GM21447 (cell line): ENCODE measurements at regions not wholly inside any gene's neighbourhood (a gene's known extent, or its start where the extent isn't known, plus 50 kb on each side); places are given as distances from the start of the nearest gene placed in this dataset.

Experiments used
- ATAC-seq: cut with Tn5 transposase; IDR thresholded peaks from one replicate; pipeline ENCODE4 v1.9.1; 2021; ENCODE audit not compliant: unreplicated experiment

DNA sequence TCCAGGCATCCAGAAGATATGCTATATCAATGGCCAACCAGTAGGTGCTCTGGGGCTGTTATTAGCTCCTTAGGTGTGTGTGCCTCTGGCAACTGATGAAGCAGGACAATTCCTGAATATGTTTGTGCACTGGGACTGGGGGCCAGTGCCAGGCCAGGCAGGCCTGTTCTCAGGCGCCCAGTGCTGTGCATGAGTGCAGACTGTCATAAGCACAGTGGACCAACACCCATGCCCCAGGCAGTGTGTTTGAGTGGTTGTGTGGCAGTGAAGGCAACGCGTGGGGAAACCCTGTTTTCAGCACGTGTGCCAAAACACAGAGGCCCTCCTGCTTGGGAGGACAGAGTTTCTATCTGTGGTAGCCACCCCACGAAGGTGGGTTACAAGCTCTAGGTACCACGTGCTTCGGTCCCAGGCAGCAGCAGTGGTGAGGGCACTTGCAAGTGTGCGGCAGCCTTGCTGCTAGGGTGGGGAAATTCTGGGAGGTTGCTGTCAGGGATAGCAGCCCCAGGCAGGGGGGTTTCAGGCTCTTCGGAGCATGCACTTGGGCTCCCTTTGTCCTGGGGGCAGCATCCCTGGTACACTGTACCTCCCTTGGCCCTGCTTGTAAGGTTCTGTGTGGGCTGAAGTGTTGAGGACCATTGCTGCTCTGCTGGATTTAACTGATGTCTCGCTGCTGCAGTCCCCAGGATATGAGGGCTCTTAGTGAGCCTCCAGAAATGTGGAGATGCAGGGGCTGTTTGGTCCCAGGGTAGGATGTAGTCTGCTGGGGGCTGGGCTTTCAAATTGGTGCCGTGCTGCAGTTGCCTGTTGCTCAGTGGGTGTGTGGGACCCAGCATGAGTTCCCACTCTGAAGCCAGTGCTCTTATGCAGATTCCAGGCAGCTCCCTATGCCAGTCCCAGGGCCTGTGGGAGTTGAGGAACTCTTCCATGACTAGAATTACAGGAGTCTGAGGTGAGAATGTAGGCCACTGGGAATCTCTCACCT is 280.9 kb downstream of the RPRM start:
- no peak for ATAC-seq

DNA sequence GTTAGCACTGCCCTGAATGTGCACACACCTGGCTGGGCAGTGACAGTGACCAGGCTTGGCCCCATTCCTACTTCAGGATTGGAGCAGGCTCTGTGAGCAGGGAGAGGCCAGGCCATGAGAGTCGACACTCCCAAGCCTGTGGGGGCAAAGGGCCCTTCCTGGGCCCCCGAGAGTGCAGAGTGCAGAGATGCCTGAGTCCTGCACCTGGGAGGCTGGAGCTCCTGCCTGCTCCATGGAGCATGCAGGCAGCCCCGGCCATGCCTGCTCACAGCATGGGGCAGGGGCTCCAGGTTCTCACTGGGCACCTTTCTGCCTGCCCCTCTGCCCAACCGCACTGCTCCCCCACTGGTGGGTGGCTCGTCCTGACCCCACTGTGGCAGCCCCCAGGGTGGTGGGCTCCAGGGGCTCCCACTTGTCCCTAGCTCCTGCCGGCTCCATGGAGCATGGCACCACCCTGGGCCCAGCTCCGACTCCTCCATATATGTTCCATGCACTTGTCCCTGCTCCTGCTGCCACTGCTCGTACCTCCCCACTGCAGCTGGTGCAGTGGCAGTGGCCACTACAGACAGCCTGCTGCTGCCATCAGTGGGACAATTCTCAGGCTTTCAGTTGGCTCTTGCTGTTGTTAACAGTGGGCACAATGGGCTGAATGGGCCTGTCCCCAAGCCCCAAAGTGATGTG is 282.0 kb downstream of the RPRM start:
- ATAC-seq, result no peak

DNA sequence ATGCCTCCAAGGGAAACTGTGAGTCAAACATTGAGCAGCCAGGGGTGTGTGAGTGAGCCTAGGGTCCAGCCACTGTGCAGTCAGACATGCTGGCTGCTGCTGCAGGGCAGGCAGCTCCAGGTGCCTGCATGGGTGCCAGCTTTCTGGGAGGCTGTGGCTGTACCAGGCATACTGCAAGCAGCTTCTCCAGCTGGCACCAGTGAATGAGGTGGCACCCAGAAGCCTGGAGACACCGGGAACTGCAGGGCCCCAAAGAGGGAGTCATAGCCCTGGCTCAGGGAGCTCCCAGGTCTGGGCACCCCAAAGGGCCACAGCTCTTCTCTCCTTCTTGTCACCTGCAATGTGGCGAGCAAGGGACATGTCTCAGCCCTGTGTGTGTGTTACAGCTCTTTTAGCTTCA is 283.2 kb downstream of the RPRM start:
- no peak for ATAC-seq

DNA sequence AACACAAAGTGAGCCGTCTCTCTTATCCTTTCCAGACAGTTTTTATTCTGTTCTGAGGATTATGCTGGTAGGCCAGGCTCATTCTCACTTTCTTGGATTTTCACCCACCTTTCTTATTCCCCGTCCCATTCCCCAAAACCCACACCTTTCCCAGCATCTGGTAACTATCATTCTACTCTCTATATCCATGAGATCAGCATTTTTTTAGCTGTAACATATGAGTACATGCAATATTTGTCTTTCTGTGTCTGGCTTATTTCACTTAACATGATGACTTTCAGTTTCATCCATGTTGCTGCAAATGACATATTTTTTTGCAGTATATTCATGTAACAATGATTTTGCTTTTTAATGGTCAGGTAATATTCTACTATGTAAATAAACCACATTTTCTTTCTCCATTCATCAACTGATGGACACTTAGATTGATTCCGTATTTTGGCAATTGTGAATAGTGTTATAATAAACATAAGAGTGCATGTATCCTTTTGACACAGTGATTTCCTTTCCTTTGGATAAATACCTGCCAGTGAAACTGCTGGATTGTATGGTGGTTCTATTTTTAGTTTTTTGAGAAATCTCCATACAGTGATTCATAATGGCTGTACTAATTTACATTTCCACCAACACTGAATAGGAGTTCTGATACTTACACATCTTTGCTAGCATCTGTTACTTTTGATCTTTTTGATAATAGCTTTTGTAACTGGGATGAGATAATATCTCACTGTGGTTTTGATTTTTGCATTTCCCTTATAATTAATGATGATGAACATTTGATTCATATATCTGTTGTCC is 289.3 kb downstream of the RPRM start:
- no peak for ATAC-seq

DNA sequence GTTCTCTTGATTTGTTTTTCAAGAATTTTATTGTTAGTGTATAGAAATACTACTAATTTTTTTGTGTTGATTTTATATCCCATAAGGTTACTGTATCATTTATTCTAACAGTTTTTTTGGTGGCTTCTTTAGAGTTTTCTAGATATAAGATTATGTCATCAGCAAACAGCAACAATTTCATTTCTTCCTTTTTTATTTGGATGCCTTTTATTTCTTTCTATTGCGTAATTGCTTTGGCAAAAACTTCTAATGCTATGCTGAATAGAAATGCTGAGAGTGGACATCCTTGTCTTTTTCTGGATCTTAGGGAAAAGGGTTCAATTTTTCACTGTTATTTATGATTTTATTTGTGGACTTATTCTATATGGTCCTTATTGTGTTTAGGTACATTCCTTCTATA is 298.8 kb downstream of the RPRM start:
- ATAC-seq, result no peak

DNA sequence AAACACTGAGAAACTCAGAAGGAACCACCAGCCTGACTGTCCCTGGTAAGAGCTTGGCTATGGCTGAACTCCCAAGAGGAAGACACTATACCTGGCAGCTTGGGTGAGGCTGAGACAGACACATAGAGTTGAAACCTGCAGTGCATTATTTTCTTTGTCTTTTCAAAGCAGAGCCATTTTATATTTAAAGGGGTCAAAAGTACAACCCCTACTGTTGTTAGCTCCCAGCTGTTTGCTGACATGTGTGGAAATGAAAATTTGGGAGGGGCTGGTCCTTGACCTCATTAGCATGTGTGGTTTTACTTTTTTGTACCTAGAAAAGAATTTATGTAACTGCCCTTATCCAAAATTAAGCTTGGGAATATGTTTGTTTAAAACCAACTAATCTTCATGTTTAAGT is 309.0 kb downstream of the RPRM start:
- no peak for ATAC-seq

DNA sequence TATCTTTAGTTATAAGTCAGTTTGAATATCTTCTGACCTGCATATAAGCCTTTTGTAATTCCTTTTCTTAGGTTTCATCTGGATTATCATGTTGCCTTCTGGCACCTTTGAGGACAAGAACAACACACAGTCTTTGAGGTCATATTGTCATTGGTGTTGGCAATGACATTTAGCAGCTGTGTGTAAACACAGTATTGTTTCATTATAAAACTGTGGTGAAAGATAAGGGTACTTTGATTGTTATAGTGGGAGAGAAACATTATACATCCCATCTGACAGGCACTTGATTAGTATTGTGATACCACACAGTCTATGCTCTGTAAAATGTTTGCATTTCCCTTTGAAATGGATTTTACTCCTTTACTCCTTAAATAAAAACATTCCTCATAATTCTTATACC is 313.5 kb downstream of the RPRM start:
- ATAC-seq, result no peak

DNA sequence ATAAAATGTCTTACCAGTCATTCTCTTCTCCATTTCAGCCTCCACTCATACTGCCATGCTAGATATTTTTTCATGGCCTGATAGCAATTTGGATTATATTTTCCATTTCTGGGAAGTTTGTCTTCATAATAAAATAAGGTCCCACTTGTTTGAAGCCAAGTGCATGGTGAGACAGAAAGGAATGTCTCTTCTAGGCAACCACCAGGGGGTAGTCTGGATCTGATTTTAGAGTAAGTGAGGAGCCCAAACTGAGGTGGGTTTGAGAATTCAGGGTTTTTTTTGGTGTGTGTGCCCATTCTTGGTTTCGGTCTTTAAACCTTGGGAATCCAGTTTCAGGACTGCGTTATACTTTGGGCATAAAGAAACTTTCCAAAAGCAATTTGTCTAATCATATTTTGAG is 315.5 kb downstream of the RPRM start:
- no peak for ATAC-seq

DNA sequence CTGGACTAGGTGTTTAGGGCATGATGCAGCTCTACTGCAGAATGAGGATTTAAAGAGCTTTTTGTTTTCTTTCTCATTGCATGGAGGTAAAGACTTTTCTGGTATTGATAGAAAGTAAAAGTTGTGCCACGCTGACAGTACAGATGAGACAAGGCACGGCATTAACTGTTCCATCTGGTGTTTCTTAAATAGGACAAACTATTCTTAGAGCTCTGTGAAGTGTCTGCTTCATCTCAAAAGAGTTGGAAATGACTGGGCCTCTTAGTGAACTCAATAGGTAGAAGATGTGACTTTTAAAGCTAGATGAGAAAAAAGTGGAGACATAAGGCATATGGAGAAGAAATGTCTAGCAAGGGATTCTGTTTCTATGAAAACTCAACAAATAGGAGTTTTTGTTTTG is 321.8 kb downstream of the RPRM start:
- ATAC-seq, result no peak

DNA sequence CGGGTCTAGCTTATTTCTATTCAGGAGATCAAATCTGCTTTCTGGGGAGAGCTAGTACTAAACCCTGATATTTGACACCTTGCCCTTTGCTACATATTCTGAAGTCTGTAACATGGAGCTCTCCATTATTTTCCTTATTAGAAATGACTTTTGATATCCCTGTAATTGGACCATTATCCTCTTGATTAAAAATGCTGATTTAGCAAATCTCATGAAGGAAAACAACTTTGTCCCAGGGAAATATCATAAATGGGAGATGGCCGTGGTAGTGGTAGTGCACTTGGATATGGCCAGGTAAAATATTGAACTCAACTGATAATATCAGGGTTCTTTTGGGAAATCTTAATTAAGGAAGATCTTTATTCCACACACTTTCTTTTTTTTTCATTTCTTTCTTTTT is 326.5 kb downstream of the RPRM start:
- ATAC-seq, result no peak

DNA sequence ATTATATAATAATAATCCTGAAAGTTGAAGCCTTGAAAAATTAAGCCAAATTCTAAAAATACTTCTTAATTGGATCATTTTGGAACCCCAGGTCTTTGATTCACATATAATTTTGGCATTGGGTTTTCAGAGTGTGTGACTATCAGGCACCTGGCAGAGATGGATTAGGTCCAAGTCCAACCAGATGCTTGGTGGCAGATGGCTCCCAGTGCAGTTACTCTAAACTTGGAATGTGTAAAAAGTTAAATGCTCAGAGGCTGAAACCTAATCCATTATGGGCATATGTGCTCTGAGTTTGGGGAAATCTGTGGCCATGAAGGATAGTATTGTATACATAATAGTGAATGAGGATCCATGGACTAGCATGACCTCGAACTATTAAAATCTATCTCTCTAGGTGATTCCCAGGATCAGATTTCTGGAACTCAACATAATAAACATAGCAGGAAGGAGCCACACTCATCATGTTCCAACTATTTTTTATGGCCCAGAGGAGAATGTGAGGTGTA is 333.0 kb downstream of the RPRM start:
- no peak for ATAC-seq

DNA sequence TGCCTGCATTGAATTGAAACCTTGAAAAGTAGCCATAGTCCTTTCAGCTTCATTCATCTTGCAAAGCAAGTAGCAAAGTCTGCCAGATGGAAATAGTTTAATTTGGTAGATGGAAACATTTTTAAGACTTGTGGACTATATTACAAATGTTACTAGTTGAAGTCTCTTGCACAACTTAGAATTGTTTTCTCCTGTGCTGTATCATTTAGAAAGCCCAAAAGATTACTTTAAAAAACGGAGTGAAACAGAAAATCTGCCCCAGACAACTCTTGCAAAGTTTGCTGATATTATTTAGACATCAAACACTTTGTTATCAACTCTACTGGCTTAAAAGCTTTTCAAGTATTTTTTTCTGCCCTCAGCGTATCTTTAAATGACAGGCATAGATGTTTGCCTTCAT is 335.0 kb downstream of the RPRM start:
- ATAC-seq, result no peak

DNA sequence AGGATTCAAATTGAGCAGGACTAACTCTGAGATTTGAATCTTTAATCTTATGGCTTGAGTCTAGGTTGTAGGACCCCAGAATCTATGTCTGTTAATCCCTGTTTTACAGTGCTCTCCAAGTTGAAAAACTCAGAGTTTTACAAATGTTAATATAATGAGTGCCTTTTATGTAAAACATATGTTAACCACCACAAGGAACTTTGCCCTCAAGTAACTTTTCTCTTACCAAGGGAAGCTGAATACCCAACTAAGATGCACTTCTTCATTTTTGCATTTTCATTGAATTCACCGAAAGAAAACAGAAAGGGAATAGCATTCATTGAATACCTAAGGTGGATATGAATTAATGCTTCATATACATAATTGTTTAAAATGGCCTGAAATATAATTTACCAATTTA is 338.1 kb downstream of the RPRM start:
- no peak for ATAC-seq

DNA sequence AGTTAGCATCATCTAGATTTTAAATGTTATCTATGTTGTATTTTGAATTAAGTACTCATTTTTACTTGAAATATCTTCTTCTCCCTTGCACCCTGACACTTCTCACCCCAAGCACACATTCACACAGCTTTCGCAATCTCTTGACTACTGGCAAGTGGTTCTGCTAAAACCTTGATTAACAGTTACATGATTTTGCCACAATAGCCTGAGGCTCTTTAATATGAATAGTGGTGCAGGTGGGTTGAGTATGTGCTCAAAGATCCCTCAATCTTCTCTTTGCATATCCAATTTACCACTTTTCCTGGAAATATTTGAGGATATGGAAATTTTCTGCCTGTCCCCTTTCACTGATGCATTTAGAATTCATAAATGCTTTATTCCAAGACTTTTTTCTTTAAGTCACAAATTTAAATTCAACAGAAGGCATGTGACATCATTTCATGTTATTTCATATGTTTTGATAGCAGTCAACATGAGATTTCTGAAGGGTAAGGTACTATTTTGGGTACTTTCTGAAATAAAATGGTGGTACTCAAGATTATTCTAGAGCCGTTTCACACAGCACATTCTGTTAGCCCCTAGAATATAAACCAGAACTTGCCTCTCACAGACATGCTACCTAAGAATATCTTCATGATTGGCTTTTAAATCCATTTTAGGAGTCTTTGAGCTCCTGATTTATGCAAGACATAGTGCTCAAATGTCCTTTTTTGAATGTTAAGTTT is 339.7 kb downstream of the RPRM start:
- ATAC-seq, result no peak

DNA sequence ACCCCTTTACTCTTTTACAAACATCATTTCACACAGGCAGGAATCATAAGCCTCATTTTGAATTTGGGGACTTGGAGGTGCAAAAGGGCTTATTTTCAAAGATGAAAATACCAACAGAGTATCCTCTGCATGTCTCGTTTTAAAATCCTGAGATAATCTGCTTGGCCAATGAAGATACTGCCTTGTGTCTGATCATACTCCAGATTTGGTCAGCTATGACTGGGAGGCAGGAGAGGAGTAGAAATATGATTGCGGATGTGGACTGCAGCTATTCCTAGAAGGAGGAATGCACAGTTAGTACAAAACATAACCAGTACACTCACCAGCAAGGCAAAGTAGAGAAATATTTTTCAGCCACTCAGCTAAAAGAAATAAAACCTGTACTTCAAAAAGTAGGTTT is 342.3 kb downstream of the RPRM start:
- ATAC-seq, result no peak

DNA sequence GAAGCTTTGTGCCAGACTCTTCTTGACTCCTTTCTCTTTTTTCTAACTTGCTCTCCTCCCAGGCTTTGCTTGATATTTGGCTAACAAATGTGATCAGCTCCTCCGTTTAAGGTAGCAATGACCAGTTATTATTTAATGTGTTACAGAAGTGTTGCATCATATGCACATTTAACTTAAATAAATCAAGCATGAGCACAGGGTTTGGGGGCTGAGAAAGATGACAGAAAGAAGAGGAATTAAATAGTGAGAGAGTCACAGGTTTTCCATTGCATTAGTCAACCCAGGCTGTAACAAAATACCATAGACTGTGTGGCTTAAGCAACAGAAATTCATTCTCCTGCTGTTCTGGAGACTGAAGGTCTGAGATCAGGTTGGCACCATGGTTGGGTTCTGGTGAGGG is 343.8 kb downstream of the RPRM start:
- no peak for ATAC-seq

DNA sequence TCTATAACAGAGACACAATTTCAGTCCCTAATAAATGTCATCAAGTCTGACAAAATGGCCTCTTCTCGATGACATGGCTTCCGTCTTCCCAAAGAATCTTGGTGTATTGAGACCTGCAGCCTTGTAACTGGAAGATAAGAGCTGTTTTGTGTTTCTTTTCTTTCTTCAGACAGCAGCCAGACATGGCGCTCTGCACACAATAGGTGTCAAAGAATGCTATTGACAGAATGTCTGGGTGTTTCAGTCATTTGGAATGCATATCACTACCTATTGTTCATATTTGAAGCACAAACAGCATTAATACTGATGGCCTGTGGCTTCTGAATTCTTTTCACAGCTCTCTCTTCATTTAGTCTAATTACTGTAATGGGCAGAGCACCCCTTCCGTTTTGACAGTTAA is 344.8 kb downstream of the RPRM start:
- ATAC-seq, result no peak

DNA sequence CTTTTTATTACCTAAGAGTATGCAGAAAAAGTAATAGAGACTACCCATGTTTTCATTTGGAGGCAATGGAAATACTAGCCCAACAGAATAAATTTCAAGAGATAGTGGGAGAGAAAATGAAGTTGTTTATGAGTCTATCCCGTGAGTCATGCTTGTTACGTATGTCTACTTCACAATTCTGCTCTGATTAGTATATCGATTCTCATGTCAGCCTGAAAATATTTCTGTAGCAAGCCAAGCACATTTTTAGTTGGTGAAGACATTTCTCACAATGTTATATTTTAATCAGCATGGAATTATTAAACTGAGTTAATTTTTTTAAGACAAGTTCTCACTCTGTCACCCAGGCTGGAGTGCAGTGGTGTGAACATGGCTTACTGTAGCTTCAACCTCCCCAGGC is 346.1 kb downstream of the RPRM start:
- ATAC-seq, result no peak

DNA sequence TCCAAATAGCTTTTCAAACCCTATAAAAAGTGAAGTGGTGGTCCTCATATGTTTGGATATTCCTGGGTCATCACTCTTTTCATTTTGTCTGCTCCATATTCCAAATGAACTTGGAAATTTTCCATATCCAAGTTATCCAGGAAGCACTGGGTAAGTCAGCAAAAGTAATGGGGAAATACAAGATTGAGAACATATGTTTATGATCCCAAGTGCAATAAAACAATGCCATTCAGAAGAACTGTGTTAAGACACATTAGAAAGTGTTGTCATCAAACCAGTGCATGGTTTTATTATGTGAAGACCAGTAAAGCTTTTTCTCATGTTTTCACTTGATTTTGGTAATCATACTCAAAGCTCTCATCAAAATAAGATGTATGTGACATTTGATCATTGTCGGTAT is 363.4 kb downstream of the RPRM start:
- no peak for ATAC-seq

DNA sequence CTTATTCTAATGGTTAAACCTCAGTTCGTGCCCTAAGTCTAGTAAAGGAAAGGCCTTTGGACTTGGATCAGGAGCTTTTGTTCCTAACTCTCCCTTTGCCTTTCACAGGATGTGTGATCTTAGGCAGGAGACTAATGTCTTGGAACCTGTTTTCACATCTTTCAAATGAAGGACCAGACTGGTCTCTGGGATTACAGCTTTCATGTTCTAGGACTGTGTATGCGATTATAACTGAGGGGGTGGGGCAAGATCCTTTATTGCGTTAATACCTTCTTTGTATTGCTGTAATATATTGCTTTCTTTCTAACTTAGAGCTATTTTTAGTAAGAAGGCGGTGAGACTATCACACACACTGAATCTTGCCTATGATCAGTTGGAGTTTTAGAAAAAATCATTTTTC is 368.1 kb downstream of the RPRM start:
- ATAC-seq, result no peak

DNA sequence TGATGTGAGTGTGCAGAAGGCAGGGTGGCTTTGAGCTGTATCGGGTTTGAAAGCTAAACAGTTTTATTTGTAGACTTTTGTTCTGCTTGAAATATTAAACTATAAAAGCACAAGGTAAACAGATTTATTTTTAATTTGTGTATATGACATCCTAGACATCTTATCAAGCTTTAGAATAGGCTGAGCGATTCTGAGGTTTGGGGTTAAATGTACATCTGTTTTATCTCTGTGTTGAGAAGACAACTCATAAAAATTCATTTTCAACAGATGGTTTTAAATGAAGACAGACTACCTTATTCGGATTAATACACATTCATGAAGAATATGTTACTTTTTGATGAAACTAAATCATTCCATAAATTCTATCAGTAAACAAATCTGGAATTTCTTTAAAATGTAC is 368.8 kb downstream of the RPRM start:
- ATAC-seq, result no peak
